H7 (cell line): ENCODE measurements at regions not wholly inside any gene's neighbourhood (a gene's known extent, or its start where the extent isn't known, plus 50 kb on each side); places are given as distances from the start of the nearest gene placed in this dataset.

Source experiments
- DNase-seq: peaks from one replicate; pipeline ENCODE4 v3.0.0; 2012
- H3K27me3 ChIP-seq: 2 replicates; pipeline ENCODE4 v1.6.0; 2011; ENCODE audit warnings: mild to moderate bottlenecking, low read length; ENCODE audit not compliant: control insufficient read depth, insufficient read depth
- H3K36me3 ChIP-seq: replicated peaks from 2 replicates; pipeline ENCODE4 v1.5.1; 2011; ENCODE audit warnings: low read length; ENCODE audit not compliant: control insufficient read depth, insufficient read depth
- H3K4me3 ChIP-seq: 2 replicates; pipeline ENCODE4 v1.5.1; 2011; ENCODE audit warnings: low read depth, mild to moderate bottlenecking, control low read depth, low read length, moderate library complexity; ENCODE audit not compliant: insufficient read depth

DNA sequence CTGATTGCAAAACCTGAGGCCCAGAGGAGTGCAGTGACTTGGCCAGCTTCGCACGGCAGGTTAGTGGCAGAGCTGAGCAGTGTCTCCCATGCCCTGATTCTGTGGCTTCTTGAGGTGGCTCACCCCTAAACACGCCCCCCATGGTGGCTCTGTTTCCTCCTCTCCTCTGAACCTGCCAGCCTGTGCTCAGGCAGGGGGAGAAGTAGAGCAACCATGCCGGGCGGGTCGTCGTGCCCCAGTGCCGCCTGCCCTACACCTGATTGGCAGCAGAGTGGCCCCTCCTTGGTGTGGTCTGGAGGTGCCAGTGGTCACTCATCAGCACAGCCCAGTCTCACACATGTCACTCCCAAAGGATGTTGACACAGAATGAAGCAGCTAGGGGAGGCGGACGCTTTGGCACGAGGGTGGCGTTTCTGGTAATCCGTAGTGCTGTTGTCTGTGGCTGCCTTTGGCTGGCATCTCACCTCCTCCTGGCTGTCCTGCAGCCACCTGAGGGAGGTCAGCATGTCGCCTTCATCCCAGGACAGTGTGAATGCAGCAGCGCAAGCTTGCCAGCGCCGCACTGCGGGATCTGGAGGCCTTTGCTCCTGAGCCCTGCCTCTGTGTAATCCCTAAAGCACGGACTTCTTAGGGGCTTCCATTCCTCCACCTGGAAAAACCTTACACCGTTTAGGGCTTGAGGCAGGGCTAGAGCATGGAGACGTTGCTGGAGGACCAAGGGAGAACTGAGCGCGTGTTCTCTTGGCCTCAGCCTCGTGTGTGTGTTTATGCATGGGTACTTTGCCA lies 294.7 kb downstream of the SEC14L1 start:
- H3K36me3 ChIP-seq = no peaks in the 10 kb centered on the region; the same call in 1 of the 2 replicates
- no peak overlapping the region for H3K4me3 ChIP-seq
- no peaks in the 10 kb centered on the region for H3K27me3 ChIP-seq
- no peak for DNase-seq

DNA sequence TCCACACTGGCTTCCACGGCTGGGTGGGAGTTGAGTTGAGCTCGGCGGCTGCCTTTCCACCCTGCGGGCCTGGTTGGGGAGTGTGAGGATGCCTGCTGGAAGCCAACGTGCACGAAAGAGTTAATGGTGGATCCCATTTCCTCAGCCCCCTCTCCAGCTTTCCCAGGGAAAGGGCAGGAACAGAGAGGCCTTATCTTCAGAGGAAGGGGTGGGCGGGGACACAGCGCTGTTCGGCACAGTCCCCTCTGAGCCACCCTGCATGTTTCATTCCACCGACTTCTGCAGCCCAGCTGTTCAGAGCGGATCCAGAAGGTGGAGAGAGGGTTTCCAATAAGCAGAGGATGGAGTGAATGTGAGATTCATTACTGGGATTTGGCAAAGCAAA lies 295.3 kb downstream of the SEC14L1 start:
- Histone ChIP-seq H3K4me3 (no peak overlapping the region; the same call in 1 of the 2 replicates), H3K36me3 (no peaks in the 10 kb centered on the region; the same call in 1 of the 2 replicates), H3K27me3 (no peaks in the 10 kb centered on the region)
- peak; percentile 86 for DNase-seq

DNA sequence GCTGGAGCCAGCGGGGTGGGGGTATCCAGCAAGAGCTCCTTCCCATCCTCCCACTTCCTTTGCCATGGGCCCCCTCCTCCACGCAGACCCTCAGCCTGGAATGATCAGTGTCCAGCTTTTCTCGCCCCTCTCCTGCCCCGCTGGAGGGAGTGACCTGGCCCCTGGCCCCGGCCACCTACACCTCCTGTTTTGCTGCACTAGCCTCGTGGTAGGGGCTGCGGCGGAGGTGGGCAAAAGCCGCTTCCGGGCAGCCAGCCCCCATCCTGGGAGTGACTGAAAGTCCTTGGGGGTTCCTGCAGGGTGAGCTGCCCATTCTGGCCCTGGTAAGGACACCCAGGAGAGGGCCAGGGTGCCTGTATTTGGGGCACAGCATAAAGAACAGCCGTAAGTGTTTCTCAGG lies 295.7 kb downstream of the SEC14L1 start:
- Histone ChIP-seq H3K4me3 (no peak overlapping the region), H3K36me3 (no peaks in the 10 kb centered on the region; the same call in 1 of the 2 replicates), H3K27me3 (no peaks in the 10 kb centered on the region)
- DNase-seq = peak; percentile 80

DNA sequence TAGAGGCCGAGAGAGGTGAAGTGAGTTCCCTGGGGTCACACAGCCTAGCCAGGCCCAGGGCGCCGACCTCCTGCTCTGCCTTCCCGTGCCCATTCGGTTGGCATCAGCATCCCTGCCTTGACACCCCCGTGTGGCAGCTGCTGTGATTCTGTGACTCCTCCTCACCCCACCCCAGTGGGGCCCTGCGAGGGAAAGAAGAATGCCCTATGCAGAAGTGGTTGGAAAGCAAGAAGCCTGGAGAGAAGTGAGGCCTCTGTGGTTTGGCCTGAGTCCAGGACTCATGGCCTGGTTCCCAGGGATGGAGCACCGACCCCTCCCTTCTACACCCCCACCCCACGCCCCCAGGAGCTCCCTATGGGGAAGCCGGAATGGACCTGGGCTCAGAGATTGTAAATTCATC lies 296.2 kb downstream of the SEC14L1 start:
- no peaks in the 10 kb centered on the region for H3K27me3 ChIP-seq
- no peak overlapping the region for H3K4me3 ChIP-seq
- no peak for DNase-seq
- H3K36me3 ChIP-seq = no peaks in the 10 kb centered on the region; the same call in 1 of the 2 replicates

DNA sequence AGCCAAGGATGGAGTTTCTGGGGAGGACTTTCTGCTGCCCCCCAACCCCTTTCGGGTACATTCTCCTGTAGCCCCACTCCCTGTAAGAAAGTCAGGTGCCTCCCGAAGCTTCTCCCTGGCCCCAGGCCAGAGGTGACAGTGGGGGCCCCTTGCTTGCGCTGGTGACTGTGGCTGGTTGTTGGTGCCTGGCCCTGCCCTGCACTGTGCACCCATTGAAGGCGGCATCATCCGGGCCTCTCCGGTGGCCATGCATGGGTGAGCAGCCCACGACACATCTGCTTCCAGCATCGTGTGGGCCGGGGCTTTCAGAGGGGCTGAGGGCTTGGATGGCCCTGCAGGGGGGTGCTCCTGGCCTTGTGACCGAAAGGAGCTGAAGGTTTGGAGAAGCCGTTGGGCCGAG lies 297.0 kb downstream of the SEC14L1 start:
- no peaks in the 10 kb centered on the region for H3K27me3 ChIP-seq
- DNase-seq = no peak

DNA sequence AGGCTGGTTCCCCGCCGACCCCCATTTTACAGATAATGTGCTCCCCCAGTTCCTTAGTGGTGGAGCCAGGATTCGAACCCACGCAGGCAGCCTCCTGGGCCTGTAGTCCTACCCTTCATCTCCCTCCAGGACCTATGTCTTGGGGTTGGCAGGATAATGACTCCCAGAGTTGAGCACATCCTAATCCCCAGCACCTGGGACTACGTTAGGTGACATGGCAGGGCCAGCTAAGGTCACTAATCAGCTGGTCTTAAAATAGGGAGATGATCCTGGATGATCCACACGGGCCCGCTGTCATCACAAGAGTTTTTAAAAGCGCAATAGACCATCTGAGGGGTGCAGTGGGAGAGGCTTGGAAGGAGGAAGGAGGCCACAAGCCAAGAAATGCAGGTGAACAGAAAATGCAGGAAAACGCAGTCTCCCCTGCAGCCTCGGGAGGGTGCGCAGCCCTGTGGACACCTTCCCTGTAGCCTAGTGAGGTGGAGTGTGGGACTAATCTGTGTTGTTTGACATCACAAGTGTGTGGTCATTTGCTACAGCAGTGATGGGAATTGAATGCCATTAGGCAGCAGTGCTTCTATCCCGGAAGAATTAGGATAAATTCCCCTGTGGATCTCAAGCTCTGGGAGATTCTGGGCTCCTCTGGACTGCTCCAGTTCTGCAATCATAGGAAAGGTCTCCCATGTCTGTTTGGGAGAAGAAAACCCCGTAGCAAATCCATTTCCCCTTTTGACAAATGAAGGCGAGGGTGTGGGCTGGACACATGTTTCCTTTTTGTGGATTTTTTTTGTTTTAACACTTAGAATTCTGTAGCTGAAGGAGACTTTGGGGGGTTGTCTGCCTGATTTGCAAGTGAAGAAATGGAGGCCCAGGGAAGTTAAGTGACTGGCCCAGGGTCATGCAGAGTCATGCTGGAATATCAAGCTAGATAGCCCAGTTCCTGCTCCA lies 297.7 kb downstream of the SEC14L1 start:
- no peak for DNase-seq
- Histone ChIP-seq H3K36me3 (no peaks in the 10 kb centered on the region; the same call in 1 of the 2 replicates), H3K27me3 (no peaks in the 10 kb centered on the region), H3K4me3 (no peak overlapping the region)

More for the DNA sequence above, 297.0 kb downstream of the SEC14L1 start:
- H3K4me3 ChIP-seq = no peak overlapping the region
- H3K36me3 ChIP-seq = no peaks in the 10 kb centered on the region; the same call in 1 of the 2 replicates

DNA sequence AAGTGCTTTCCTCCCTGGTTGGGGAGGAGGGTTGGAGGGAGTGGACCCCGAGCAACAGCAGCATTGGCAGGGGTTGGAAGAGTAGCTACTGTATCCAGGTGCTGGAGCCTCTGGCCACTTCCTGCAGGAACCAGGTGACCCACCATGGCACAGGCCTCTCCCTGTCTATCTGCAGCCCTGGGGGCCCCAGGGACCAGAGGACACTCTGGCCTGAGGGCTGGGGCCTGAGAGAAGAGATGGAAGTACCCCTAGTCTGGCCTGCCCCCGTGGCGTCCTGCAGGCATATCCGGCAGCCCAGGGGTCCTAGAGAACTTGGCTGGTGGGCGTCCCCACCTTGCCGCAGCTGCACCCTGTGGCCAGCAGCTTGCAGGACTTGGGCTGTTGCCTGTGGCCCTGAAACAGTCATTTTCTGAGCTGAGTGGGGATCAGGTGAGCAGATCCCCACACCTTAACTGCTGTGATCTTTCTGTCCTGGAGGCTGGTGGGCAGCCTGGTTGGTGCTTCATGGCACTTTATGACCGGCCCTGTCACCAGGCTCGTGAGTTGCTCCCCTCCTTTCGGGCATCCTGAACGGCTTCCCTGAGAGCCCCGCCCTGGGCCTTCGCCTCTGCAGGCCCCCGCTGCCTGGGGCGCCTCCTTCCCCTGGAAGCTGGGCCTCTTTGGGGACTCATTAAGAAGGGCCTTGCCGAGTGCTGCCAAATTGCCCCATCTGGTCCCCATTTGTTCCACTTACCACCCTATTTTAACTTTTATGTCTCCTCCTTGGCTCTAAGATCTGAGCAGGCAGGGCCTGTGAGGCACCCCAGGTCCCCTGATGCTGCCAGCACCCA lies 298.6 kb downstream of the SEC14L1 start:
- H3K36me3 ChIP-seq = no peaks in the 10 kb centered on the region; the same call in 1 of the 2 replicates
- no peaks in the 10 kb centered on the region for H3K27me3 ChIP-seq
- no peak overlapping the region for H3K4me3 ChIP-seq
- no peak for DNase-seq

DNA sequence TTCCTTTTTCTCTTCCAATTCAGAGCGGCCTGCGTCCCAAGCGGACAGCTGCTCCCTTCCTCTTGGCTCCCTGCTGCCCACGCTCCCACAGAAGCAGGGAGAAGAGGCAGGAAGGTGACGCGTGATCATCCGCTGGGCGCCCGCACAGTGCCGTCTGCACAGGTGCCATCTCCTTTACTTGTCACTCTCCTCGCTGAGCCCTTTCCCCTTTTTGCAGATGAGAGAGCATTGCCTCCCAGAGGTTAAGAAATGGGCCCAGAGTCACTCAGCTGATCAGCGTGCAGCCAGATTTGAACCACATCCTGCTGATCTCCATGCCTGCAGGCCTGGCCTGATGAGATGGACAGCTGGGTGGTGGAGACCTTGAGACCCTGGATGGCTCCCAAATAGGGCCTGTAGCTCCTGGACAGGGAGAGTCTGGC lies 299.8 kb downstream of the SEC14L1 start:
- Histone ChIP-seq H3K36me3 (no peaks in the 10 kb centered on the region), H3K4me3 (no peak overlapping the region), H3K27me3 (no peaks in the 10 kb centered on the region)
- DNase-seq = no peak

DNA sequence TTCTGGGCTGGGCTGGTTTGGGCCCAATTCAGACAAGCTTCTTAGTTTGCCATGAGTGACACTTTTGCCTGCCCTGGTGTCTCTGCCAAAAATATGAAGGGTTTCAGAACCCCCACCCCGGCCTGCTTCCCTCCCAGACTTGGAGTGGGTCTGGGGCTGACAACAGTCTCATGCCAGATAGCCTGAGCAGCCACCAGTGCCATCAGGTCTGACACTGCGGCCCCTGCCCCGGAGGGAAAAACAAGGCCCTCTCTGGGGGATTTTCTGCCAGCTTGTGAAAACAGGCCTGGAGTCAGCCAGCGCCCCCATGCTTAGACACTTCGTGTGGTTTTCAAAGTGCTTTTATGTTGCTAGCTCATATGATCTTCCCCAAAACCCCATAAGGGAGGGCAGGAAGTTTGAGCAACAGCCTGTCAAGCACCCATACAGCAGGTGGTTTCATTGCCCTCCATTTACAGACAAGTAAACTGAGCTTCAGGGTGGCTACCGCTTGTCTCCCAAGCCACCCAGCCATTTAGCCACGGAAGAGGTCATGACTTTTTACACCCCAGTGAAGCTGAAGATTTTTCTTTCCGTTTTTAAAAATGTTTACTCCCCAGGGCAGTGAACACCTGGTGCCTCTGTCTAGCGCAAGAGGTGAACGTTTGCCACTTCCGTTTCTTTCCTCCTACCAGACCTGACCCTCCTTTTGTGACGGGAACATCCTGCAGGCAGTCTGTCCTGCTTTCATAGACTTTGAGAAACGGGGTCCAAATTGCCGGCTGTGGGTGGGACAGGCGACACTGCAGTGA lies 300.6 kb downstream of the SEC14L1 start:
- no peak for DNase-seq
- no peaks in the 10 kb centered on the region for H3K27me3 ChIP-seq
- H3K36me3 ChIP-seq = no peaks in the 10 kb centered on the region
- no peak overlapping the region for H3K4me3 ChIP-seq

DNA sequence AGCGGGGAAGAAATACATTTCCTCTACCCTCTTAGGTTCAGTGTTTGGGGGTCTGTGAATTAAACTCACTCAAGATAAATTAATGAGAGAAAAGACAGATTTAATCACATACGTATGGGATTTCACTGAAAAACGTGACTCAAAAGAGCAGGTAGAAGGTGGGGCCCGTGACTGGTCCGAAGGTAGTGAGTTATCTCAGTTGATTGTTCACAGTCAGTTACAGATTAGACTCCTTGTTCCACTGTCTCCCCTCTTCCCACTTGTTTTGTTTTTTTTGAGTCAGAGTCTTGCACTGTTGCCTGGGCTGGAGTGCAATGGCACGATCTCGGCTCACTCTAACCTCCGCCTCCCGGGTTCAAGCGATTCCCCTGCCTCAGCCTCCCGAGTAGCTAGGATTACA lies 301.2 kb downstream of the SEC14L1 start:
- no peaks in the 10 kb centered on the region for H3K36me3 ChIP-seq
- no peaks in the 10 kb centered on the region for H3K27me3 ChIP-seq
- no peak overlapping the region for H3K4me3 ChIP-seq
- no peak for DNase-seq

DNA sequence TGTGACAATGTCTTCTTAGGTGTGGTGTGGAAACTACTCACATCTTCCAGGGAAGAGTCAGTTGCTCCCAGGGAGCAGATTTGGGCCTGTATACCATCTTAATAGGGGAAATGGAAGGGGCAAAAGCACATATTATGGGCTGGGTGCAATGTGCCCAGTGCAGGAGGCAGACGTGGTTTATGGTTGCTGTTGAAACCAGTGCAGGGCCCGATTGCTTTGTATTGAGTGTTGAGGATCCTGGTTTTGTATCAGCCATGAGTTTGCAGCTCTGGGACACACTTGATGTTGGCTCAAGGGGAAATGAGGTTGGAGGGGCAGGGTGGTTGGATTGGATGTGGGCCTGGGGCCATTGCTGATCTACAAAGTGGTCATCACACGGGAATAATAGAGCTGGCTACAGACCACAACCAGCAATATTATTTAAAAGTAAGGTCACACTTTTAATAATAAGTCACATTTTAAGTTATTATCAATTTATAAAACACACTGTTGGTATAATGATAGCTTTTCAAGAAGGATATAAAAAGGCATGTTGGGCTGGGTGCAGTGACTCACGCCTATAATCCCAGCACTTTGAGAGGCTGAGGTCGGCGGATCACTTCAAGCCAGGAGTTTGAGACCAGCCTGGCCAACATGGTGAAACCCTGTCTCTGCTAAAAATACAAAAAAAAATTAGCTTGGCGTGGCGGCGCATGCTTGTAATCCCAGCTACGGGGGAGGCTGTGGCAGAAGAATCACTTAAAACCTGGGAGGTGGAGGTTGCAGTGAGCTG lies 302.4 kb downstream of the SEC14L1 start:
- DNase-seq = no peak
- H3K36me3 ChIP-seq = no peaks in the 10 kb centered on the region
- no peaks in the 10 kb centered on the region for H3K27me3 ChIP-seq
- no peak overlapping the region for H3K4me3 ChIP-seq

DNA sequence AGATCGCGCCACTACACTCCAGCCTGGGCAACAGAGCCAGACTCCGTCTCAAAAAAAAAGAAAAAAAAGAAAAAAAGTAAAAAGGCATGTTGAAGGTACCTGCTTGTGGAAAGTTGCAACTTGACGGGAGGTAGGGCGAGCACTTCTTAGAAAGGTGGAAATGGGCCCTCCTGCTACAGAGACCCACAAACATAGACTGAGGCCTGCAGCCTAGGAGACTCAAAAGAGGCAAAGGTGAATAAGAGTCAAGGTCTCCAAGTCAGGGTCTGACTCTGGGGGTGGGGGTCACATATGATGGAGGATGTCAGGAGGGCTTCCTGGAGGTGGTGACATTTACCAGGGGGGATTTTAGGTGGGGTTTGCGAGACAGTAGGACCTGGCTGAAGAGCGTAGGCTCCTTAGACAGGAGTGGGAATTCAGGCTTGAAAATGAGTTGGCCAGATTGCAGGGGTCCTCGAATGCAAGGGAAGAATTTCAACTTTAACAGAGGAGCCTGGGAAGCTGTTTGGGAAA lies 303.0 kb downstream of the SEC14L1 start:
- DNase-seq = no peak
- Histone ChIP-seq H3K4me3 (no peak overlapping the region), H3K36me3 (no peaks in the 10 kb centered on the region), H3K27me3 (no peaks in the 10 kb centered on the region)

DNA sequence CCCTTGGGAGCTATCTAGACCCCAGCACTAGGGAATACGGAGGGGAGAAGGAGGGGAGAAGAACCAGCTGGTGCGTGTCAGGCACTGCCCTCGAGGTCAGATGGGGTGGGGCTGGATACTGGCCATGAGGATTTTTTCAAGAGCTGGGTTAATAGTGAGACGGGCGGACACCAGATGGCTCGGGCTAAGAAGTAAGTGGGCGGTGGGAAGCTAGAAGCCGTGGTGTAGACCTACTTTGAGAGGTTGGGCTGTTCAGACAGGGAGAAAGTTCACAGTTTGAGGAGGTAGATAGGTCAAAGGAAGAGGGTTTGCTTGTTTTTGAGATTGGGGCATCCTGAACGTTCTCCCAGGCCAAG lies 303.8 kb downstream of the SEC14L1 start:
- DNase-seq = no peak
- no peaks in the 10 kb centered on the region for H3K27me3 ChIP-seq
- no peak overlapping the region for H3K4me3 ChIP-seq
- no peaks in the 10 kb centered on the region for H3K36me3 ChIP-seq
